ENCODE measurements at regions not wholly inside any gene's neighbourhood (a gene's known extent, or its start where the extent isn't known, plus 50 kb on each side); places are given as distances from the start of the nearest gene placed in this dataset.

- Histone ChIP-seq H3K79me2 (ENCODE audit: insufficient read depth, low read length) (no peaks in the 10 kb centered on the region), H3K9ac (ENCODE audit: low read length) (no peak overlapping the region), H3K9me2 (ENCODE audit: low read depth, low read length) (no peaks in the 10 kb centered on the region), H3K36me3 (ENCODE audit: insufficient read depth, low read length) (no peaks in the 10 kb centered on the region), H3K4me3 (ENCODE audit: low read depth, low read length, poor library complexity, severe bottlenecking) (no peak overlapping the region), H3K27ac (ENCODE audit: low read depth, low read length, poor library complexity, severe bottlenecking) (no peak overlapping the region), H3F3A (ENCODE audit: insufficient read depth, low read length) (no peaks in the 10 kb centered on the region), H3K27me3 (ENCODE audit: insufficient read depth, low read length) (no peaks in the 10 kb centered on the region), H2AFZ (ENCODE audit: low read length) (no peak overlapping the region), H3K9me3 (ENCODE audit: low read length) (no peaks in the 10 kb centered on the region), H3K4me1 (ENCODE audit: insufficient read depth, low read length, severe bottlenecking) (no peaks in the 10 kb centered on the region), H3K4me2 (ENCODE audit: low read length) (no peak overlapping the region), H4K20me1 (ENCODE audit: insufficient read depth, low read length) (no peaks in the 10 kb centered on the region)
- TF ChIP-seq EZH2 (IDR thresholded peaks at IDR 0.05; ENCODE audit: borderline replicate concordance, low read length) (no peak), CTCF (IDR thresholded peaks at IDR 0.05; ENCODE audit: low read length) (no peak)
Observed at GRCh38 chr3:70789878-70790277, 477.4 kb upstream of the MDFIC2 start.

- Histone ChIP-seq H3K4me1 (ENCODE audit: insufficient read depth, low read length, severe bottlenecking) (no peaks in the 10 kb centered on the region), H3F3A (ENCODE audit: insufficient read depth, low read length) (no peaks in the 10 kb centered on the region), H3K27ac (ENCODE audit: low read depth, low read length, poor library complexity, severe bottlenecking) (no peak overlapping the region), H3K9me2 (ENCODE audit: low read depth, low read length) (no peaks in the 10 kb centered on the region), H3K9ac (ENCODE audit: low read length) (no peak overlapping the region), H2AFZ (ENCODE audit: low read length) (no peak overlapping the region), H3K4me2 (ENCODE audit: low read length) (no peak overlapping the region), H3K79me2 (ENCODE audit: insufficient read depth, low read length) (no peaks in the 10 kb centered on the region), H3K4me3 (ENCODE audit: low read depth, low read length, poor library complexity, severe bottlenecking) (no peak overlapping the region), H3K9me3 (ENCODE audit: low read length) (no peaks in the 10 kb centered on the region), H3K36me3 (ENCODE audit: insufficient read depth, low read length) (no peaks in the 10 kb centered on the region), H4K20me1 (ENCODE audit: insufficient read depth, low read length) (no peaks in the 10 kb centered on the region), H3K27me3 (ENCODE audit: insufficient read depth, low read length) (no peaks in the 10 kb centered on the region)
- TF ChIP-seq EZH2 (IDR thresholded peaks at IDR 0.05; ENCODE audit: borderline replicate concordance, low read length) (no peak), CTCF (IDR thresholded peaks at IDR 0.05; ENCODE audit: low read length) (no peak)
Observed at GRCh38 chr3:70780790-70781189, 468.4 kb upstream of the MDFIC2 start.

- Histone ChIP-seq H3K79me2 (ENCODE audit: insufficient read depth, low read length) (no peaks in the 10 kb centered on the region), H3K9me3 (ENCODE audit: low read length) (no peaks in the 10 kb centered on the region), H3K9ac (ENCODE audit: low read length) (no peak overlapping the region), H3K27ac (ENCODE audit: low read depth, low read length, poor library complexity, severe bottlenecking) (no peak overlapping the region), H3K9me2 (ENCODE audit: low read depth, low read length) (no peaks in the 10 kb centered on the region), H3F3A (ENCODE audit: insufficient read depth, low read length) (no peaks in the 10 kb centered on the region), H4K20me1 (ENCODE audit: insufficient read depth, low read length) (no peaks in the 10 kb centered on the region), H3K4me2 (ENCODE audit: low read length) (no peak overlapping the region), H3K27me3 (ENCODE audit: insufficient read depth, low read length) (no peaks in the 10 kb centered on the region), H3K4me3 (ENCODE audit: low read depth, low read length, poor library complexity, severe bottlenecking) (no peak overlapping the region), H2AFZ (ENCODE audit: low read length) (no peak overlapping the region), H3K4me1 (ENCODE audit: insufficient read depth, low read length, severe bottlenecking) (no peaks in the 10 kb centered on the region), H3K36me3 (ENCODE audit: insufficient read depth, low read length) (no peaks in the 10 kb centered on the region)
- TF ChIP-seq EZH2 (IDR thresholded peaks at IDR 0.05; ENCODE audit: borderline replicate concordance, low read length) (no peak), CTCF (IDR thresholded peaks at IDR 0.05; ENCODE audit: low read length) (no peak)
Observed at GRCh38 chr3:70779296-70779695, 466.9 kb upstream of the MDFIC2 start.

Data from OCI-LY1 (cell line).